Activated CD8-positive, alpha-beta memory T cell treated with anti-CD3 and anti-CD28 coated beads for 24 hours (primary cell): ENCODE measurements at regions not wholly inside any gene's neighbourhood (a gene's known extent, or its start where the extent isn't known, plus 50 kb on each side); places are given as distances from the start of the nearest gene placed in this dataset.
"Not testable (repeated sequence)": the region's sequence is repeated elsewhere in the genome, so short reads cannot be mapped to it uniquely, and the experiment has no call there.

ENCODE experiments used
- DNase-seq: peaks from one replicate; pipeline ENCODE4 v3.0.0-alpha.2; 2020

DNA sequence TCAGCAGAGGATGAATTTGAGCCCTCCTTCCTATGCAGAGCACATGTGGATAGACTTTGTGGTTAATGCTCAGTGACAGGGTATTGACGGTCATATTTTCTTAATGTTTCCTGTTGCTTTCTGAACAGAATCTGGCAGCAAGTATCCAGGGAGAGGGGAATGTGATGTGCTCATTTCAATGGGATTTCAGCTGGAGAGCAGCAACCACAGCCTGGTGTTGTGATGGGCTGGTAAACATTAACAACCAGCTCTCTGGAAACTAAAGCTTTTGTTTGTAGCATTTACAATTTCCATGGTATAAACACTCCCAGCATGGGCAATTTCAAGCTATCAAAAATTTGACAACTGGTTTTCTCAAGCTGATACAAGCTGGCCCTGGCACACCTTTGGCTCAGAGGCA, 215.9 kb downstream of the SH2D4B start:
- no peak for DNase-seq

DNA sequence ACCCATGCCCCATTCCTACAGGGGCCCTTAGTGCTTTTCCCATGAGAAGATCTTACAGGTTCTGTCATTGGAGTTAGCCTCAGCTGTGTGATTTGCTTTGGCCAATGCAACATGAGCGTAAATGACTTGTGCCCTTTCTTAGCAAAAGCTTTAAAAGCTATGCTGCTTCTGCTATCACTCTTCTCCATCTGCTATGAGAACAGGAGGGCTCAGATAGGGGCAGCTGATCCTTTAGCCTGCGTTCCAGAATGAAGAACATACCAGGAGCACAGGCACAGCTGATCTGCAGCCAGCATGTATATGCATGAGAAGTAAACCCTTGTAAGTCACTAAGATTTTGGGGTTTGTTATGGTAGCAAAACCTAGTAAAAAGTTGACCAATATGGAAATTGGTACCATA, 218.2 kb downstream of the SH2D4B start:
- no peak for DNase-seq

DNA sequence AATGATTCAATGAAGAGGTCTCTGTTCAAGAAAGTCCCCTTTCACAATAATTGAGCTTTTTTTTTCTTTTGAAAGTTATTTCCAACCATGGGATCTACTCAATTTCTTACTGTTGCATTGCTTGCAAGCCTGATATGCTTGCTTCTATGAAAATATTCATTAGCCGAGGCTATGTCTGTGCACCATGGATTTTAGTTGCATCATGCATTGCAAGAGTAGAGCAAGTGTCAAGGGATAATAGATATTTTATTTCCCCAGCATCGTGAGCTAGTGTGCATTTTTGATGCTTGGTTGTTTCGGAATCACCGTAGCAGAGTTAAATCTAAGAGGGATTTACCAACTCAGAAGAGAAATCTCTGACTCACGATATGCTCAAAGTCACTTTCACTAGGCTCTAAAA, 222.0 kb downstream of the SH2D4B start:
- no peak for DNase-seq

DNA sequence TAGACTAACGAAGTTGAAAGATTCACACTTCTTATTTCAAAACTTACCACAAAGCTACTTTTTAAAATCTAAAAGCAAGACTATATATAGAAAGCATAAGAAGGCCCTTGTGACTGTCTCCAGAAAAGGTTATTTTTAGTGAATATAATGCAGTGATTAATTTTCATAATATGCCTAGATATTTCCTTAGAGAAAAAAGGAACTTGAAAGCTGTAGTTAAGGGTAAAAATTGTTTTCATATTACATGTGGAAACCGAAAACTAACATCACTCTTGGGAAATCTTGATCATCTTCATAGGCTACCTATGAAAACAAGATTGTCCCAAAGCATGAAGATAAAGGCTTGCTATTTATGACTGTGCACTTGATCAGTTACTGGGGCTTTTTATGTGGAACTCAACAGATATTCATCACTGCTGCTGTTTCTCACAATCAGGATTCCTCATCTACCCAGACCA, 223.2 kb downstream of the SH2D4B start:
- no peak for DNase-seq

DNA sequence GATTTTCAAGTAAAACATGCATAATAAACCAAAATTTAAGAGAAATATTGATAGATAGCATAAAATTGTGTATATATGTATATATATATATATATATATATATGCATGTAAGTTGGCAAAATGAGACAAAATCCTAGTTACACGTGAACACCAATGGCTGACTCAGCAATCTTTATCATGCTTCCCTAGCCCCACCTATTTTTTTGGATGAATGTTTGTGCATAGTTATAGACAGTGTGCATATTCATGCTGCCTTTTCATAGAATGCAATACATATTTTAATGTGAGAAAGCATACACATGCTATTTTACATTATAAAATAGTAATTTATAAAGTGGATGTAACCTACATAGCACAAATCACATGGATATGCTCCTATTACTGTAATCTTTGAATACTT, 230.3 kb downstream of the SH2D4B start:
- DNase-seq, result no peak

DNA sequence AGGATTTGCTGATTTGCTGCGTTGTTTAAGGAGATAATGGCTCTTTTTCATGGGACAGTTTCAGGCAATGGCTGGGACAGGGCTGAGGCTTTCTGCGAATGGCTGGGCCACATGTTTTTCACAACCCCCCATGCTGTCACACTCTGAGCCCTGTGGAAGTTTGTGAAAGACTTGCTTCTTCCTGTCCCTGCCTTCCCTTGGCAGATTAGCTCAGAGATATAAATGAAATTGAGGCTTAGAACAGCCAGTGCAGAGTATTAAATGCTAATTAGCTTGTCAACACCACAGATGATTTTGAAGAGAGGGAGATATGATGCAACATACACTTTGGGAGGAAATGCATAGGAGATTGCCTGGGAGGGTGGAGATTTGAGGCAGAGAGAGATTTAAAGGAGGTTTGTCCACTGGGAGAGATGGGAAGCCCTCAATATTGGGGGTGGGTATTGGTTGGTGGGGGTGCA, 232.0 kb downstream of the SH2D4B start:
- no peak for DNase-seq

DNA sequence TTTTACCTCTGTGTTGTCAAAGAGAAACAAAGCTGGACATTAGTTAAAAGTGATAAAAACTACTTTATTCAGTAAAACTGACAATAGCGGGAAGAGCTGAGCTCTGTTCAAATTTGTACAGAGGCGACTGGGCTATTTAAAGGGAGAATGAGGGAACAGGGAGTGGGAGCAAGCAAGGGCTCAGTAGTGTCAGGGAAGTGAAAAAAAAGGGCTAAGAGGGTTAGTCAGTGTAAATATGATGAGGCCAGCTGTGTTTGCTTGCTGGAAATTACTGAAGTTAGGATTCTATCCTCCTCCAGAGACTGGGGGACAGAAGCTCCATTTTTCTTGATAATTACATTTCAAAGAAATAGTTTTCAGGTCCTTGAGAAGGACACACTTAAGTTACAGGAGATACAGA, 232.5 kb downstream of the SH2D4B start:
- DNase-seq, result no peak

DNA sequence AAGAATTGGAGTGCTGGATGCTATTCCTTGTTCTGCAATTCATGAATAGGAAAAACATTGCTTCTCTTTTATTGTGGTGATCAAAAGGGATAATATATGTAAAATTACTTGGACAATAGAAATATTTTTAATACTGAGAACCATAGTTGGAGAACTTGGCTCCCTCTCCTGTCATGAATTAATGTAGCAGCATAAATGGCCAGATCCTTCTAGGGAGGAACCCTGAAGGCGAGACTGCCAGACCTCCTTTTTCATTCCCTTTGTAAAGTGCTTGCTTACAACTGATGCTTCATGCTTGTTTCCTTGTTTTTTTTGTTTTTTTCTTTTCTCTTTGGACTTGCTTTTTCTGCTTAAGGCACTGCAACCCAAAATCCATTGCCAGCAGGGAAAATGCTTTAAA, 233.6 kb downstream of the SH2D4B start:
- DNase-seq, result no peak

DNA sequence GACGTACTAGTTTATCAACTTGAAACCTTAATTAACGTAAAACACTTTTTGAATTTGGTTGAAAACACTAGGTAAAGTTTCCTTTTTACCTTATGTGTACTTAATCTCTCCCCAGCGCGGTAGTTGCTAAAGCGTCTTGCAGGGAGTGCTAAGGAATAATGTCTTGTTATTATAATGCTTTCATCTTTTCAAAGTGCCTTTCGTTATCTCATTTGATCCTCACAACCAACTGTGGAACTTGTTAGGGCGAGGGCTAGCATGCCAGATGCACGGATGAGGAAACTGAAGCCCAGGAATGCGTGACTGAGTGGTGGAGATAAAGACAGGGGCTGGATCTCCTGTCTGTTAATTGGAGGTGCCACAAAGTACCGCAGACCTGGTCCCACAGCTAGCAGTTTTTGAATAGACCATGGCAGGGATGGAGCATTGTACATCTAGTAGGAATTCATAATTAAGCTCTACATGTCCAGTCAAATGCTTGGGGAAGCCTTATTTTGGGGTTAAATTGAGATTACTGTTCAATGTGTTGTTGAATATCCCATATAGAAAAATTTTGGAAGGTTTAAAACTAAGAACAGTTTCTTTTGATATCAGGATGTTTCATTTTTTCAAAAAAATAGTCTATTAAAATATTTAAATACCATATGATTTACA, 234.3 kb downstream of the SH2D4B start:
- no peak for DNase-seq

DNA sequence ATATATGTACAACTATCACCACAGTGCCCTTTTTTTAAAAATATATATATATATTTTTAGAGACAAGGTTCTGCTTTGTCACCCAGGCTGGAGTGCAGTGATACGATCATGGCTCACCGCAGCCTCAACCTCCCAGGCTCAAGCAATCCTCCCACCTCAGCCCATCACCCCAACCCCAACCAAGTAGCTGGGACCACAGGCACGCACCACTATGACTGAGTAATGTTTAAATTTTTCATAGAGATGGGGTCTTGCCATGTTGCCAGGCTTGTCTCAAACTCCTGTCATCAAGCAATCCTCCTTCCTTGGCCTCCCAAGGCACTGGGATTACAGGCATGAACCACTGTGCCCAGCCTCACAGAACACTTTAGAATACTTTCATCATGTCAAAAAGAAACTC, 234.9 kb downstream of the SH2D4B start:
- DNase-seq, result no peak

DNA sequence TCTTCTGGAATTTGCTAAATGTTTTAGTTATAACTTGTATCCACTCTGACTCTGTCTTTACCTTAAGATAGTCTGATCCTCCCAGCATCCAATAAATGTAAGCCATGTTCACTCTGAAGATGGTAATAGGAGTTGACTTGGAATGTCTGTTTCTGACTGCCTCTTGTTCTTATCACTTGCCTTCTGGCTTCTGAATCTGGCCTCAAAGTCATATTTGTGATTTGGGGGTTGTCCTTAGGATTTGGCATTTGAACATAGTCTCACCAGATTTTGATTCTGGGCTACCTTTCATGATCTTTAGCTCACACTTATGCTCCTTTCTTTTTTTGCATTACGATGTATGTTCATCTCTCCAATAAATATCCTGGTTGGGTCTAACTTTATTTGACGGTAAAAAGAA, 247.0 kb downstream of the SH2D4B start:
- no peak for DNase-seq

DNA sequence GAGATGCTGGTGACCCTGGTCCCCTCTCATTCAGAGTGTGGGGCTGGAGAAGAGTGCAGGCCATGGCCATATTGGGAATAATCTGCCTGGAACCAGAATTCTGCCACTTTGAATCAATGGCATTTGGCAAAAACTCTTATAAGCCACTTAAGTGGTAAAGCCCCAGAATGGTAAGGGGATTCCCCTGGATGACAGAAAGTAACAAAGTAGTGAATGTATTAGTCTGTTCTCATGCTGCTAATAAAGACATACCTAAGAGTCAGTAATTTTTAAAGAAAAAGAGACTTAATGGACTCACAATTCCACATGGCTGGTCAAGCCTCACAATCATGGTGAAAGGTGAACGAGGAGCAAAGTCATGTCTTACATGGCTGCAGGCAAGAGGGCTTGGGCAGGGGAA, 248.6 kb downstream of the SH2D4B start:
- no peak for DNase-seq

DNA sequence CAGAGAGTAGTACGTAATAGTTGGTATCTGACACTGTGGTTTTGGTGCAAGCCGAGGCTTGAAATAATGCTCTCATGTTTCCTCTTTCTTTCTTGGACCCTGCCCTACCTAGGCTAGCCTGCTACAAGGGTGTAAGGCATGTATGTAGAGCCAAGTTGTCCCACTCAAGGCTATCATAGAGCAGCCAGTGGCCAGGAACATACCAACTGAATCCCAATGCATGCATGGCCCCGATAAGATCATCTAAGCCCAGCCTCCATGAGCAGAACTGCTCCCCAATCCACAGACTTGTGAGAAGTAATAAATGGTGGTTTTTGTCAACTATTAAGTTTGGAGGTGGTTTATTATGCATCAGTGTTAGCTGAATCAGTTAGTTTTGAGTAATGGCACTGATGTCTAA, 250.2 kb downstream of the SH2D4B start:
- DNase-seq, result no peak

DNA sequence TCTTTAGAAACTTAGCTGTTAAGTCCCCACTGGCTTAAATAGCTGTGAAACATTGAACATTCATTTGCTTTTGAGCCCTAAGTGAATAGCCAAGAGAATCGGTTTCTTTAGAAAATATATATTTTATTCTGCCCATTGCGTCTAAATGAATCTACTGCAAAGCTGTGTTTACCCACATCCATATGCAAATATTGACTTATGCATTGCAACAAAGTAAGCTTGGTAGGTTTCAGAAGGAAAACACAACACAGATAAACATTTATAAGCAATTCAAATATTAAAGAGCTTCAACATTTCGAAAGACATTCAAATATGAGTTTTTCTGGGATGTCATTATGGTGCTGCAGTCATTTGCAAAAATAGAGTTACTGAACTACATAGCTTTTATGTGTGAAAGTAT, 257.3 kb downstream of the SH2D4B start:
- no peak for DNase-seq

DNA sequence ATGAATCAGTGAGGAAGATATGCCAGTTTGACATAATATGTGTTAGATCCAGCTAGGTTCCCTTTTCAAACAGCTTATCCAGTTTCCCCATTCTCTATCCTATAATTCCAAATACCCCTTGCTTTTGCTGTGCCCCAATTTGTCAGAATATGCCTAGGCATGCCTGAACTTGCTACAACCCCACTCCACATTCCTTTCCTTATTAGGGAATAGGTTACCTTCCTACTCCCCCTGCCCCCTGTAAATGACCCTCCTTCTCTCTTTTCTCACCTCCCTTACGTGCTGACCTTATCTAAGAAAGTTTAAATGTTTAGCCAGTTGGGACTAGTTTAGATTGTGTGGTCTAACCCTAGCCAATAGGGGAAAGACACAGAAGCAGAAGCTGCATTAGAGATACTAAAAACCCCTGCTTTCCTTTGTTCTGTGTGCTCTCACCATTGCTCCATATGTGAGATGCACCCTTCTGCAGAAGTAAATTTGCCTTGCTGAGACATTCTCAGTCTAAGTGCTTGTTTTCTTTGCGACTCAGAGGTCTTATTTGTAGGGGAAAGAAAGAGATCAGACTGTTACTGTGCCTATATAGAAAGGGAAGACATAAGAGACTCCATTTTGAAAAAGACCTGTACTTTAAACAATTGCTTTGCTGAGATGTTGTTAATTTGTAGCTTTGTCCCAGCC, 267.8 kb downstream of the SH2D4B start:
- no peak for DNase-seq

DNA sequence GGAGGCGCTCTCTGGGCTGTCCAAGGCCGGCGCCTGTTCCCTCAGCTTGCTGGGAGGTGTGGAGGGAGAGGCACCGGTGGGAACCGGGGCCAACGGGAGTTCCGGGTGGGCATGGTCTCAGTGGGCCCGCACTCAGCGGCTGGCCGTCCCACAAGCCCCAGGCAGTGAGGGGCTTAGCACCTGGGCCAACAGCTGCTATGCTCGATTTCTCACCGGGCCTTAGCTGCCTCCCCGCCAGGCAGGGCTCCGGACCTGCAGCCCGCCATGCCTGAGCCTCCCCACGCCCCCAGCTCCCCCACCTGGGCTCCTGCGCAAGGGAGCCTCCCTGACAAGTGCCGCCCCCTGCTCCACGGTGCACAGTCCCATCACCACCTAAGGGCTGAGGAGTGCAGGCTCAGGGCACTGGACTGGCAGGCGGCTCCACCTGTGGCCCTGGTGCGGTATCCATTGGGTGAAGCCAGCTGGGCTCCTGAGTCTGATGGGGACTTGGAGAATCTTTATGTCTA, 276.5 kb downstream of the SH2D4B start:
- no peak for DNase-seq

DNA sequence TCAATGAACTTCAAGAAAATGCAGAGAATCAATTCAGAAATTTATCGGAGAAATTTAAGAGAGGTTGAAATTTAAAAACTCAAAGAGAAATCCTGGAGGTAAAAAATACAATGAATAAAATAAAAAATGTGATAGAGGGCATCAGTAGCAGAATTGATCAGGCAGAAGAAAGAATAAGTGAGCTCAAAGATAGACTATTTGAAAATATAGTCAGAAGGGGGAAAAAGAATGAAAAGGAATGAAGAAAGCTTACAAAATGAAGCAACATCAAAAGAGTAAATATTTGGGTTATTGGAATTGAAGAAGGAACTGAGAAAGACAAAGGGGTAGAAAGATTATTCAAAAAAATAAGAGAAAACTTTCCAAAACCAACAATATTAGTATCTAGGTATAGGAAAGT, 291.4 kb downstream of the SH2D4B start:
- no peak for DNase-seq

DNA sequence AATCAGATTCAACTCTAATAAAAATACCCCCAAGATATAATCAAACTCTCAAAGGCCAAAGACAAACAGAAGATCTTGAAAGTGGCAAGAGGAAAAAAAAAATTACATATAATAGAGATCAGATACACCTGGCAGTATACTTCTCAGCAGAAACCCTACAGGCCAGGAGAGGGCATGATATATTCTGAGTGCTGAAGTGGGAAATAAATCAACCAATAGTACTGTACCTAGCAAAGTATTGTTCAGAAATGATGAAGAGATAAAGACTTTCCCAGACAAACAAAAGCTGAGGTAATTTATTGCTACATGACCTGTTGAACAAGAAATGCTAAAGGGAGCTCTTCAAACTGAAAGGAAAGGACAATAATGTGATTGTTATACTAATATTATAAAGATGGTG, 291.9 kb downstream of the SH2D4B start:
- no peak for DNase-seq

DNA sequence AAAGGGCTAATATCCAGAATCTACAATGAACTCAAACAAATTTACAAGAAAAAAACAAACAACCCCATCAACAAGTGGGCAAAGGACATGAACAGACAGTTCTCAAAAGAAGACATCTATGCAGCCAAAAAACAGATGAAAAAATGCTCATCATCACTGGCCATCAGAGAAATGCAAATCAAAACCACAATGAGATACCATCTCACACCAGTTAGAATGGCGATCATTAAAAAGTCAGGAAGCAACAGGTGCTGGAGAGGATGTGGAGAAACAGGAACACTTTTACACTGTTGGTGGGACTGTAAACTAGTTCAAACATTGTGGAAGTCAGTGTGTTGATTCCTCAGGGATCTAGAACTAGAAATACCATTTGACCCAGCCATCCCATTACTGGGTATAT, 295.0 kb downstream of the SH2D4B start:
- DNase-seq, result not testable (repeated sequence)

DNA sequence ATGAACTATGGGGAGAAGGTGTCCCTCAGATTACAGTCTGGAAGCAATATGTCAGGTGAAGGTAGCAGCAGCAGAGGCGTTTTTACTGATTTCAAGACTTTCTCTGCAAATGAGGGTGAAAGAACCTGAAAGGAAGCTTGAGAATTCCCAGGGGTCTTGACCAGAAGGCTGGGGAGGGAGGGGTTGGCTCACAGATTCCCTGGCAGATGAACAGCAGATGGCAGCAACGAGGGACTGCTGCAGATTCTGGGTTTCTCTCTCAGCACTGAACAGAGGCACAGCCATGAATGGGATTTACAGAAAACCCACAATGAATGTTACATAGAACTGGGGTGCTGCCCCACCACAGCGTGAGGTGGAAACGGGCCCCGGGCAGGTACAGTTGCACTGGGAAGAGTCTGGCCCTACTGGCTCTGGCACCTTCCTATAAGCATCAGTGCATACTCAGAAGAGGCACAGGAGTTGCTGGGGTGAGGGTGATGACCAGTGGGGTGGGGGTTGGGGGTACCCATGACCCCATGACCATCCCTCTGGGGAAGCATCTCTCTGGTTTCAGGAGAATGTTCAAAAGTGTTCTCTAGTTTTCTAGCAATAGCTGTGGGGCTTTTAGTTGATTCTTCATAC, 317.8 kb downstream of the SH2D4B start:
- no peak for DNase-seq

DNA sequence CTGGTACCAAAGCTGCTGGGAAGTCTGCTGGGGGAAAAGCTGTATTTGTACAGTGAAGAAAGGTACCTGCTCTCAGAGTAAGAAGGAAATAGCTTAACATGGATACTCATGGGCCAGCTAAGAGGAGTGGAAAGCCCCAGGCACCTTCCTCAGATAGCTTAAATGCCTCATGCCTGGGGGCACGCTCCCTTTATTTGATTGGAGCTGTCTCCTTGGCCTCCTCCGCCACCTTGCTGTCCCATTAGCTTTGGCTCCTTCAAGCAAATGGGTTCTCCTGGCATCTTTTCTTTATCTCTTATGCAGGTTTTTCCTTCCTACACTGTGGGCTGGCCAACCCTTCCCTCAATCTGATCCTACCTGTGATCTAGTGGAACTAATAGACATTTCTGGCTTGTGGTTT, 318.5 kb downstream of the SH2D4B start:
- no peak for DNase-seq

DNA sequence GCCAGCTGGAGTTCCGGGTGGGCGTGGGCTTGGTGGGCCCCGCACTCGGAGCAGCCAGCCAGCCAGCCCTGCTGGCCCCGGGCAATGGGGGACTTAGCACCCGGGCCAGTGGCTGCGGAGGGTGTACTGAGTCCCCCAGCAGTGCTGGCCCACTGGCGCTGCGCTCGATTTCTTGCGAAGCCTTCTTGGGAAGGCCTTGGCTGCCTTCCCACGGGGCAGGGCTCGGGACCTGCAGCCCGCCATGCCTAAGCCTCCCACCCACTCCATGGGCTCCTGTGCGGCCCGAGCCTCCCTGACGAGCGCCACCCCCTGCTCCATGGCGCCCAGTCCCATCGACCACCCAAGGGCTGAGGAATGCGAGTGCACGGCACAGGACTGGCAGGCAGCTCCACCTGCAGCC, 321.6 kb downstream of the SH2D4B start:
- DNase-seq, result not testable (repeated sequence)

DNA sequence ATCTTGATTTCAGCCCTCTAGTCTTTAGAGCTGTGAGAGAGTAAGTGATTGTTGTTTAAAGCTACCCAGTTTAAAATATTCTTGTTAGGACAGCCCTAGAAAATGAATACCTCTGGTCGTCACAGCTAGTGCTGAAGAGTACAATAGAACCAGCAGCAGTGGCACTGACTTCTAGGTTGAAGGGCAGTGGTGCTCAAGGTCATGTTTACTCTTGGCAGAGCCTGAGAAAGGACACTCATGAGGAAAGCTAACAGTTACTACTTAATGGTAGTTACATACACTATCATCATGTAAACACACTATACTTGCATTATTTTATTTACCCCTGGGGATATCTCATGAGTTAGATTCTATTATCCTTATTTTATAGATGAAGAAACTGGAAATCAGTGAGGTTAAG, 323.0 kb downstream of the SH2D4B start:
- no peak for DNase-seq

DNA sequence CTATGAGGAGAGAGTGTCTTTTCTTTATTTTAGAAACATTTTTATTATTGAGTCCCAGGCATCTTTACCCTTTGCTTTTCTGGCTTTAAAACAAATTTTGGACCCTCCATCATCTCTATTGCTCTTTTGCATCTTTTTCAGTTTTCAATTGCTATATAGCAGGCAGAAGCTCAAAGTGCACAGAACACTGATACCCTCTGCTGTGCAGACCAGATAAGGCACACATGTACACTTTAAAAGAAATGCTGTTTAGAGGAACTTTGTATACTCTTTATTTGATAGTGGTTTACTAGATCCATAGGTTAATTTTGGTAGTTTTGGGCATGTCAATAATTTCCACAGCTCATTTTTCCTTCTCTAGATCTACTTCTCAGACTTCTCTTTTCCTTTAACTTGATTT, 324.2 kb downstream of the SH2D4B start:
- no peak for DNase-seq
